CD4-positive, alpha-beta T cell treated with Interleukin-15 for 4 hours (primary cell): ENCODE measurements at regions not wholly inside any gene's neighbourhood (a gene's known extent, or its start where the extent isn't known, plus 50 kb on each side); places are given as distances from the start of the nearest gene placed in this dataset.

Source experiments
- DNase-seq: peaks from one replicate; pipeline ENCODE4 v3.0.0-alpha.2; 2020; ENCODE audit warnings: low spot score

DNA sequence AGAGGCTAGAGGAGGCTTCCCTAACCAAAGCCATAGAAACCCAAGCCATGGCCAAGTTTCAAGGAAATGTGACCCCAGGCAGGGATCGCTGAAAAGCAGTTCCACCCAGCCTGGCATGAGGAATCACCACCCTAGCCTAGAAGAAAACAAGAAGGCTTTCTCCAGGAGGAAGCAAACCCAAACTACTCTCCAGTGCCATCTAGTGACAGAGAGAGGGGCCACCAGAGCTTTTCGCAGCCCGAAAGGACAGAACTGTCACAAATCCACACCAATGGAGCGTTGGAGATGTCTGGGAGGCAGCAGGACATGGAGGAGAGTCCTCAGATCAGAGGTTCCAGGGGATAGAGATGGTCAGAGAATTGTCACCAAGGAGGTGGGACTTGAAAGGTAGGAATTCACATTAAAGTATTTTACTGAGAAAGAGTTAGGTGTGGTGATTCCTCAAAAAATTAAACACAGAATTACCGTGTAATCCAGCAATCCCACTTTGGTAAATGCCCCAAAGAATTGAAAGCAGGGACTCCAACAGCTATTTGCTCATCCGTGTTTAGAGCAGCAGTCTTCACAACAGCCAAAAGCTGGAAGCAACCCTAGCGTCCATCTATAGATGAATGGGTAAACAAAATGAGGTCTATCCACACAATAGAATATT lies 67.3 kb upstream of the NUP50 start:
- peak; percentile 44 for DNase-seq

DNA sequence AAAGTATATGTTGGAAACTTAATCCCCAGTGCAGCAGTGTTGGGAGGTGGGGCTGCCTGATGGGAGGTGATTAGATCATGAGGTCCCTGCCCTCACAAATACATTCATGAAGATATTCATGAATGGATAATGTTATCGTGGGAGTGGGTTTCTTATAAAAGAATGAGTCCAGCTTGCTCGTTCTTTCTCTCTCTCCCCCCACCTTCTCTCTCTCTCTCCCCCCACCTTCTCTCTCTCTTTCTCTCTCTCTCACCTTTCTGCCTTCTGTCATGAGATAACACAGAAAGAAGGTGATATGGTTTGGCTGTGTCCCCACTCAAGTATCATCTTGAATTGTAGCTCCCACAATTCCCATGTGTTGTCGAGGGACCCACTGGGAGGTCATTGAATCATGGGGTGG lies 66.7 kb upstream of the NUP50 start:
- no peak for DNase-seq

DNA sequence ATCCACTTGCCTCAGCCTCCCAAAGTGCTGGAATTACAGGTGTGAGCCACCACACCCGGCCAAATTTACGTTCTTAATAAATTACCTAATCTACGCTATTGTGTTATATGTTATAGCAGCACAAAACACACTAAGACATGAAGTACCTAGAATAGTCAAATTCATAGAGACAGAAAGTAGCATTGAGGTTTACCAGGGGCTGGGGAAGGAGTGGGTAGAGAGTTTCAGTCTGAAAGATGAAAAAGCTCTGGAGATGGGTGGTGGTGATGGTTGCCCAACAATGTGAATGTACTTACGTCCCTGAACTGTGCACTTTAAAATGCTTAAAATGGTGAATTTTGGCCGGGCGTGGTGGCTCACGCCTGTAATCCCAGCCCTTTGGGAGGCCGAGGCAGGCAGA lies 65.7 kb upstream of the NUP50 start:
- no peak for DNase-seq

DNA sequence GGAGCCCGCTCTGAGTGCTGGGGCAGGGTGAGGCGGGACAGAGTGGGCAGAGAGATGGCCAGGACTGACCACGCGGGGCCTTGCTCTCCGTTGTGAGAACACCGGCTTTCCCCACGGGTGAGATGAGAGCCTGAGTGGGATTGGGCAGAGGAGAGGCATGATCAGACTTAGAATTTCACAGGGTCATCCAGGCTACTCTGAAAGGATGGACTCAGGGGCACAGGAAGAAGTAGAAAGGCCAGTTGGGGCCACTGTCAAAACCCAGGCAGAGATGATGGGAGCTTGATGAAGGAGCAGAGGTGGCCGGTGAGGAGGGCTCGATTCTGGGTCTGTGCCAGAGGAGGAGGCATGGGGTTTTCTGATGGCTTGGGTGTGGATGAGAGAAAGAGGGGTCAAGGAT lies 63.8 kb upstream of the NUP50 start:
- DNase-seq, result no peak

DNA sequence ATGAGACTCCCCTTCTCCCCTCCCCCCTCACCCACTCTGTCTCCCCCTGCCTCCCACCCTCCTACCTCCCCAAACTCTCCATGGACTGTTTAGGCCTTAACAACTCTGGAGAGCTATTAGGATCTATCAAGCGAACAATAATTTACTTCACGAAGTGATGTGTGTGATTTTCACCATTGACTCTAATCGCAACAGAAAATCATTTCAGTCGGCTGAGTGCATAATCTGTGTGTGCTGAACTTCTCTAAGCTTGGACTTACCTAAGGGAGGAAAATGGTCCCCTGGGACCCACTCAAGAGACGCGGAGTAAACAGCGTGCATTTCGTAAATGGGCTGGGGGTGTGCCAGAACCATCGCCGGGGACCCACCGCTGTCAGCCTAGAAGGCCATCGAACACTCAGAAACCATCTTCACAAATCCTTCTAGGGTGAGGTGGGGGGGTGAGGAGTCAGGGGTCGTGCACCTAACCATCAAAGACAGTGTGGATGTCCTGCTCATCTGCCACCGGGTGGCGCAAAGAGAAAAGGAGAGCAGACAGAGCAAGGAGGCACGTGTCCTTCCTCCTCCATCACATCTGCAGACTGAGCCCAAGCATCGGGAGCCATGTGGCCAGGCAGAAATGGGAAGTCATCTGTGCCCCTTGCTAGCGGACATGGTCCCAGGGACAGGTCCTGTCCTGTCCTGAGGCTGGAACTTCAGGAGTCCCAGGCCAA lies 62.1 kb upstream of the NUP50 start:
- DNase-seq, result peak; percentile 24

DNA sequence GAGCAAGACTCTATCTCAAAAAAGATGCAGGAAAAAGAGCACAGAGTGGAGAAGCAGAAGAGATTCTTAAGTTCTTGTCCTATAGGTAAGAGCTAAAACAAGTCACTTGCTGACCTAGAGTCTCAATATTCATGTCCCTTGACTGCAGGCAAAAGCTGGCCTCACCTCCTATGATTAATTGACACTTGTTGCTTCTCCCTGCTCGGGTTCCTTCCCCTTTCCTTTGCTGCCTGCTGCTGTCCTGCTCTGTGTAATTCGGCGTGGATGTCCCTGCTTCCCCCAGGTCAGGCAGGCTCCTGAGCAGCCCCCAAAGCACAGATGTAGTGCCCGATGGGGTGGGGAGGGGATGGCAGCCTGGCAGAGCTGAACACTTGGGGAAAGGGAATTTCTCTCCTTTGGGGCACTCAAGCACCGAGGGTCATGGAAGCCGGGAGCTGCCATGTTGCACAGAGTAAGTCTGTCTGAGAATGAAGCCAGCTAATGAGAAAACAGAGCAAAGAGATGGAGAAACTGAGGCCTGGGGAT lies 60.8 kb upstream of the NUP50 start:
- DNase-seq, result no peak

DNA sequence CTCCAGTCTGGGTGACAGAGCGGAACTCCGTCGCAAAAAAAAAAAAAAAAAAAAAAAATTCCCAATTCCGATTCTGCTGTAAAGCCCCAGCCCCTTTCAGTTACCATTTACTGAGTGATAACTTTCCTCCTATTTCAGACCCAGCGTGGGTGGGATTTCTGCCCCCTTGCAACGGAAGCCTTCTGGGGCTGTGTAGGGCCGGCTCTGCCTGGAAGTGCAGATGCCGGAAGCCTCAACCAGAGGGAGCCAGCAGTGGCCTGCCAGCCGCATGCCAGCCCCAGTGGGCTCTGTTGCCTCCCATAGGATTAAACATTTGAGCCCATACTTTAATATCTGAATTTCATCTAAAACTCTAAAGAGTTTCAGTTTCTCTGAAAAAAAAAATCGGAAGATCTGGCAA lies 60.0 kb upstream of the NUP50 start:
- no peak for DNase-seq

DNA sequence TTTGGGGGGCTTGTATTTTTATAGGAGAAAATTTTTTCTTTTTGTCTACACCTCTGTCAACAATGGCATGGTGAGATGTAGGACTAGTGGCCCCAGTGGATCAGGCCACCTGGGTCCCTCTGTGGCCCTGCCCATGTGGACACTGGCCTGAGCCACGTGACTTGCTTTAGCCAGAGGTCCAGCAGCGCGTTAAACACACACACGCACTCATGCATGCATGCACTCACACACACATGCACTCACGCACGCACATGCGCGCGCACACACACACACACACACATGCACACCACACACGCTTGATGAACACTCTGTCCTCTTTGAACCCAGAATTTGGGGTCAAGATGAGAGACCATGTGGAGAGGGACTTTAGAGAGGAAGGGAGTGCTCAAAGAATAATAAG lies 59.4 kb upstream of the NUP50 start:
- no peak for DNase-seq

DNA sequence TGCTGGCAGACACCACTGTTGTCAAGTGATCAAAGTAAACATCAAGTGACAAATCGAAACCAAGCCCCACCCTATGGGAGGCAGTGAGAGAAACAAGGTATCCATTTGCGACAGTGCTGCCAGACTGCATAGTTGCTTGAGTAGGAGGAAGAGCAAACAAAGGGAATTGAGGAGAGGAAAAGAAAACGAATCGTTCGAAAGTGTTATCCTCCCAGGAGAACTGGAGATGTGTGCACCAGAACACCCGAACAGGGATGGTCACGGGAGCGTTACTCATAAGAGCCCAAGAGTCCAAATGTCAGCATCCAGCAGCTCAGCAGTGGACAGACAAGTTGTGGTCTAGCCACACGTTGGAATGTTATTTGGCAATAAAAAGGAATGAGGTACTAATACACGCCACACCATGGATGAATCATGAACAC lies 58.4 kb upstream of the NUP50 start:
- no peak for DNase-seq

DNA sequence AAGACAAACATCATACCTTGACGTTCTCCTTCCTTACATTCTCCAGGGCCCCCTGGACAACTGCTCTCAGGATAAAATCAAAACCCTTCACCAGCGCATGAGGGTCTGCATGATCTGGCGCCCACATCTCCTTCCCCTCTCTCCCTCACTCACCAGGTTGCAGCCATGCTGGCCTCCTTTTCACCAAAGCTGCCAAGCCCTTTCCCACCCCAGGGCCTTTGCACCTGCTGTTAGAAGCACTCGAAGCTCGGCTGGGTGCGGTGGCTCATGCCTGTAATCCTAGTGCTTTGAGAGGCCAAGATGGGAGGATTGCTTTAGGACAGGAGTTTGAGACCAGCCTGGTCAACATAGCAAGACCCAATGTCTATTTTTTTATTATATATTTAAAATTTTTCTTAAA lies 56.1 kb upstream of the NUP50 start:
- DNase-seq, result no peak

DNA sequence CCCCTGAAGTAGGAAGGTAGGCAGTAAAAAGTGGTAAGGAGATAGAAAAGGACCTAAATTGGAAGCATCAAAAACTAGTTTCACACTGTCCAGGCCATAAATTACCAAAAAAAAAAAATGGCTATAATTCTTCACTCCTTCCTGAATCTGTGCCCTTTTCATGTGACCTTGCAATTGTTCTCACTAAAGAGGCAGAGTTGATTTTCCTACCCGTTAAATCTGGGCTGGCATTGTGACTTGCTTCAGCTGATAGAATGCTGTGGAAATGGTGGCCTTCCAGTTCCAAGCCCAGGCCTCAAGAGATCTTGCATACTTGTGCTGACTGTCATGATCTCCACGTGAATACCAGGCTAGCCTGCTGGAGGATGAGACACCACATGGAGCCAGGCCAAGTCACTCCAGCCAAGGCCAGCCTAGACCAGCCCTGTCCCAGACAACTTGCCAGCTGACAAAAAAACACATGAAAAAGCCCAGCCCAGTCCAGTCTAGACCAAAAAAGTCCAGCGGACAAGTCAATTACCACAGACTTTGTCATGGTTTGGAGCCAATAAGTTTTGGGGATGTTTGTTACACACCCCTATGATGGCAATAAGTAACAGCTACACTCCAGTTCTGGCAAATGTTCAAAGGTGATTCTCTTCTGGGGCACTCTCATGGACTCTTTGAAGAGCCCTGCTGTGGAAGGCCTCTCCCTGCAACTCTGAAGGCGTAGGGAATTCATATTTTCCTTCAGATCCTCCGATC lies 51.4 kb upstream of the NUP50 start:
- no peak for DNase-seq
